GM13976 (cell line): ENCODE measurements at regions not wholly inside any gene's neighbourhood (a gene's known extent, or its start where the extent isn't known, plus 50 kb on each side); places are given as distances from the start of the nearest gene placed in this dataset.

Source experiments
- DNase-seq: peaks from one replicate; pipeline ENCODE4 v3.0.0; 2012; ENCODE audit warnings: low spot score
- in situ Hi-C: fragments of 300-500 bp; cut with MboI; formaldehyde crosslinking; loops from one replicate; pipeline ENCODE4 v1.12.0; 2022; ENCODE audit warnings: low sequenced_read_pairs, mixed read lengths, inconsistent platforms; ENCODE audit not compliant: unreplicated experiment
- TF ChIP-seq, protein P1 (sequence below): IDR thresholded peaks from 2 replicates; pipeline ENCODE4 v1.5.1; 2012; ENCODE audit warnings: borderline replicate concordance, mild to moderate bottlenecking; ENCODE audit not compliant: insufficient read depth; ENCODE audit errors: extremely low read depth, missing control alignments, control extremely low read depth

DNA sequence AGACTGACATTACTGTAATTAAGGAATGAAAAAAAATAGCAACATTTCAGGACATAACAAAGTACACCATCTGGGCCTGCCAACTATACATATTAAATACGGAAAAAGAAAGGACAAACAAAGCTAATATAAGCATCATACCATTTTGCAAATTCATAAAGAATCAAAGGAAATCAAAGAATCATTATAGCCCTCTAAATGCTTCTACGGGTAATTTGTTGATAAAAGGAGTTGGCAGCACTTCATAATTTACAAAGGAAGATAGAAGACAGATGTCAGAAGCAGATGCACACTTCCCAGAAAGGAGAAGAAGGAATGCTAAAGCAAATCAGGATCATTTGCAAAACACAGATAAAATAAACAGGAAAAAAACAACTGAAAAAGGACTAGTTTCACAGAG is 1757.3 kb downstream of the PCDH7 start:
- TF ChIP-seq, protein P1, sequence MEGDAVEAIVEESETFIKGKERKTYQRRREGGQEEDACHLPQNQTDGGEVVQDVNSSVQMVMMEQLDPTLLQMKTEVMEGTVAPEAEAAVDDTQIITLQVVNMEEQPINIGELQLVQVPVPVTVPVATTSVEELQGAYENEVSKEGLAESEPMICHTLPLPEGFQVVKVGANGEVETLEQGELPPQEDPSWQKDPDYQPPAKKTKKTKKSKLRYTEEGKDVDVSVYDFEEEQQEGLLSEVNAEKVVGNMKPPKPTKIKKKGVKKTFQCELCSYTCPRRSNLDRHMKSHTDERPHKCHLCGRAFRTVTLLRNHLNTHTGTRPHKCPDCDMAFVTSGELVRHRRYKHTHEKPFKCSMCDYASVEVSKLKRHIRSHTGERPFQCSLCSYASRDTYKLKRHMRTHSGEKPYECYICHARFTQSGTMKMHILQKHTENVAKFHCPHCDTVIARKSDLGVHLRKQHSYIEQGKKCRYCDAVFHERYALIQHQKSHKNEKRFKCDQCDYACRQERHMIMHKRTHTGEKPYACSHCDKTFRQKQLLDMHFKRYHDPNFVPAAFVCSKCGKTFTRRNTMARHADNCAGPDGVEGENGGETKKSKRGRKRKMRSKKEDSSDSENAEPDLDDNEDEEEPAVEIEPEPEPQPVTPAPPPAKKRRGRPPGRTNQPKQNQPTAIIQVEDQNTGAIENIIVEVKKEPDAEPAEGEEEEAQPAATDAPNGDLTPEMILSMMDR: no peak
- in situ Hi-C loops: no loop called here

DNA sequence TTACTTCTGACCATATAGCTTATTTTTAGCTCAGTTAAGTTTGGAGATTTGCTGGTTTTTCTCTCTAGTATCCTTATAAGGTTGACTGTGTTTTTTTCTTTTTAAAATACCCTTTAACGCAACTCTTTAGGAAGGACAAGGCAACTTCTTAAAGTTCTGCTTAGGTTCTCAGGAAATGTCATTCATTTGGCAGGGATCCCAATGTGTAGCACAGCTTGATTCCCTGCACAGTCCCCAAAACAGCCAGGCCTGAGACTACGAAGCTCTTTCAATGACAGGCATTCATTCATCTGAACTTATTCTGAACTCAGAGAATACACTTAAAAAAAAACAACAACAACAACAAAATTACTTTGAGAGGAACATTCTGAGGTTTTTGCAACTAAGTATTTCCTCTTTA is 1765.8 kb downstream of the PCDH7 start:
- in situ Hi-C loops: no loop called here
- TF ChIP-seq, protein P1: no peak
- DNase-seq: no peak

More for the DNA sequence above, 1757.3 kb downstream of the PCDH7 start:
- DNase-seq: no peak

GRCh38 chr4:32488690-32489089 is 1768.5 kb downstream of the PCDH7 start:
- no peak for DNase-seq
- in situ Hi-C loops: no loop called here
- TF ChIP-seq, protein P1: no peak

- DNase-seq: no peak
- TF ChIP-seq, protein P1: no peak
- in situ Hi-C loops: no loop called here
Measured at GRCh38 chr4:32499171-32499570, 1779.0 kb downstream of the PCDH7 start.

DNA sequence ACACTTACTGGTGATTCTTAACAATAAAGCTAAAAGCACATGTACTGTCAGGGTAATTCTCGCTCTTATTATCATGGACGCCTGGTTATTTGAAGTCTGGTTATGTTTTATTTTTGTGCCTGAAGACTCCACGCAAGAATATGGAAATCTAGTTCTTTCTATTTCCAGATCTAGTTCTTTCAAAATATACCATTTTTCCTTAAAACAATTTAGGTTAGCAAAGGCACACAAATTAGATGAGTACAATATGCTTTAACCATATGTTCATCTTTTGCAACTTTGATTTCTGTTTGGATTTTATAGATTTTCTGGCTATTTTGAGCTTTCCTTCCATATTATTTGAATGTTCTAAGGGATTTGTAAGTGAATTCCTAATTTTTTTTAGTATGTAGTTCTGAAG is 1783.1 kb downstream of the PCDH7 start:
- in situ Hi-C loops: no loop called here
- no peak for DNase-seq
- TF ChIP-seq, protein P1: no peak

DNA sequence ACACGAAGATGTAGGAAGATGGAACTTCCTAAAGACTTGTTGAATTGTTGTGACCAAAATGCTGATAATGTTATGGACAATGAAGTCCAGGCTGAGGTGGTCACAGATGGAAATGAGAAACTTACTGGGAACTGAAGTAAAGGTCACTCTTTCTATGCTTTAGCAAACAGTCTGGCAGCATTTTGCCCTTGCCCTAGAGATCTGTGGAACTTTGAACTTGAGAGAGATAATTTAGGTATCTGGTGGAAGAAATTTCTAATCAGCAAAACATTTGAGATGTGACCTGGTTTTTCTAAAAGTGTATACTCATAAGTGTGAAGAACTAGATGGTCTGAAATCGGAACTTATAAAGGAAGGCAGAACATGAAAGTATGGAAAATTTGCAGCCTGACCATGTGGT is 1785.9 kb downstream of the PCDH7 start:
- in situ Hi-C loops: no loop called here
- TF ChIP-seq, protein P1: no peak

DNA sequence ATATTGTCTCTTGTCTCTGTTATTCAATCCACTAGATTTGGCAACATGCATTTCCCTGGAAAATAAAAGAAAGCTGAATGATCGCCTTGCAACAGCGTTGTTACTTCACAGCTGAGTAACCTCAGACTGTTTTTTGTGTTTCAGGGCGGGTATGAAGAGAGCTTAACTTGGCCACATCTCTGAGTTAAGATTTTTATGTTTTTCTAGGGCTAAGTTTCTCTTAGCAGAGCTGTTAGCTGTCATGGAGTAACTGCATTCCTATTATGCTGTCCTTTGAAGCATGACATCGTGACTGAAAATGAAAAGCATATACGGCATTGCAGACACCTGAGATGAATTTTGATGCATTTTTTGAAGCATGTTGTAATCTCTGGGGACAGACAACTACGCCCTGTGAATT is 1798.9 kb downstream of the PCDH7 start:
- TF ChIP-seq, protein P1: no peak
- in situ Hi-C loops: no loop called here
- no peak for DNase-seq

More for the DNA sequence above, 1785.9 kb downstream of the PCDH7 start:
- no peak for DNase-seq
